NB4 (cell line): ENCODE measurements at regions not wholly inside any gene's neighbourhood (a gene's known extent, or its start where the extent isn't known, plus 50 kb on each side); places are given as distances from the start of the nearest gene placed in this dataset.

Source experiments
- DNase-seq: peaks from one replicate; pipeline ENCODE4 v3.0.0; 2010; ENCODE audit warnings: low read depth
- H3K4me3 ChIP-seq: one replicate; pipeline ENCODE4 v1.5.1; 2011; ENCODE audit warnings: mild to moderate bottlenecking, low read depth, low read length, moderate library complexity
- CTCF ChIP-seq: IDR thresholded peaks from one replicate; pipeline ENCODE4 v1.5.1; 2012; ENCODE audit warnings: low read depth, low read length
- MAX ChIP-seq: IDR thresholded peaks from 2 replicates; pipeline ENCODE4 v1.6.1; 2011; ENCODE audit warnings: low read depth, low read length
- MYC ChIP-seq: IDR thresholded peaks from 2 replicates; pipeline ENCODE4 v1.6.1; 2011; ENCODE audit warnings: low read depth, low read length
- POLR2A ChIP-seq: IDR thresholded peaks from 2 replicates; pipeline ENCODE4 v1.6.1; 2011; ENCODE audit warnings: mild to moderate bottlenecking; ENCODE audit not compliant: insufficient read length; ENCODE audit errors: extremely low read depth

GRCh38 chr3:148255981-148256969 is 441.4 kb upstream of the AGTR1 start:
- DNase-seq = no peak
- TF ChIP-seq MAX (no peak), POLR2A (no peak), CTCF (no peak), MYC (no peak)
- H3K4me3 ChIP-seq = no peak overlapping the region

GRCh38 chr3:148262980-148263379 is 434.7 kb upstream of the AGTR1 start:
- no peak overlapping the region for H3K4me3 ChIP-seq
- TF ChIP-seq CTCF (no peak), POLR2A (no peak), MAX (no peak), MYC (no peak)
- DNase-seq = no peak

GRCh38 chr3:148265841-148266240 is 431.9 kb upstream of the AGTR1 start:
- TF ChIP-seq MAX (no peak), MYC (no peak), POLR2A (no peak), CTCF (no peak)
- no peak for DNase-seq
- no peak overlapping the region for H3K4me3 ChIP-seq

GRCh38 chr3:148266341-148266740 is 431.4 kb upstream of the AGTR1 start:
- no peak for DNase-seq
- H3K4me3 ChIP-seq = no peak overlapping the region
- TF ChIP-seq MAX = no peak

GRCh38 chr3:148269816-148270215 is 427.9 kb upstream of the AGTR1 start:
- no peak overlapping the region for H3K4me3 ChIP-seq
- TF ChIP-seq CTCF = no peak
- TF ChIP-seq MAX = no peak
- TF ChIP-seq MYC = no peak
- no peak for TF ChIP-seq POLR2A
- DNase-seq = no peak

GRCh38 chr3:148280623-148281242 is 417.0 kb upstream of the AGTR1 start:
- no peak overlapping the region for H3K4me3 ChIP-seq
- DNase-seq = no peak
- TF ChIP-seq CTCF (no peak), POLR2A (no peak), MYC (no peak), MAX (no peak)
